Right lobe of liver (tissue), 4 donors: ENCODE measurements at regions not wholly inside any gene's neighbourhood (a gene's known extent, or its start where the extent isn't known, plus 50 kb on each side); places are given as distances from the start of the nearest gene placed in this dataset.
"Not testable (repeated sequence)": the region's sequence is repeated elsewhere in the genome, so short reads cannot be mapped to it uniquely, and the experiment has no call there.

Experiments used
- POLR2A ChIP-seq: fragments of 450-650 bp; IDR thresholded peaks from one replicate; pipeline ENCODE4 v1.6.1; 2017; ENCODE audit warnings: antibody characterized with exemption, mild to moderate bottlenecking
- TF ChIP-seq, protein P1 (sequence below), 4 donors: fragments of 200-600 bp in 3 of 4; fragments of 450-650 bp in 1 of 4; IDR thresholded peaks; one replicate each; pipeline versions ENCODE4 v1.5.1 to v1.8.0; 2016 to 2022; ENCODE audit warnings: antibody characterized with exemption in 4 of 4, mild to moderate bottlenecking in 2 of 4
- donor health status: DM: no; HTN: no; CAD: no.
- donor health status: DM: no; HTN: no; CAD: no.
- donor health status: DM: no; HTN: yes; CAD: no.

DNA sequence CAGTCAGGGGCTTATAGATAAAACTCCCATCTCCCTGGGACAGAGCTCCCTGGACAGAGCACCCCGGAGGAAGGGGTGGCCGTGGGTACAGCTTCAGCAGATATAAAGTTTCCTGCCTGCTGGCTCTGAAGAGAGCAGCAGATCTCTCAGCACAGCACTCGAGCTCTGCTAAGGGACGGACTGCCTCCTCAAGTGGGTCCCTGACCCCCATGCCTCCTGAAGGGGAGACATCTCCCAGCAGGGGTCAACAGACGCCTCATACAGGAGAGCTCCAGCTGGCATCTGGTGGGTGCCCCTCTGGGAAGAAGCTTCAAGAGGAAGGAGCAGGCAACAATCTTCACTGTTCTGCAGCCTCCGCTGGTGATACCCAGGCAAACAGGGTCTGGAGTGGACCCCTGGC lies 142.1 kb downstream of the OXSM start:
- not testable (repeated sequence) for TF ChIP-seq POLR2A
- TF ChIP-seq, protein P1, sequence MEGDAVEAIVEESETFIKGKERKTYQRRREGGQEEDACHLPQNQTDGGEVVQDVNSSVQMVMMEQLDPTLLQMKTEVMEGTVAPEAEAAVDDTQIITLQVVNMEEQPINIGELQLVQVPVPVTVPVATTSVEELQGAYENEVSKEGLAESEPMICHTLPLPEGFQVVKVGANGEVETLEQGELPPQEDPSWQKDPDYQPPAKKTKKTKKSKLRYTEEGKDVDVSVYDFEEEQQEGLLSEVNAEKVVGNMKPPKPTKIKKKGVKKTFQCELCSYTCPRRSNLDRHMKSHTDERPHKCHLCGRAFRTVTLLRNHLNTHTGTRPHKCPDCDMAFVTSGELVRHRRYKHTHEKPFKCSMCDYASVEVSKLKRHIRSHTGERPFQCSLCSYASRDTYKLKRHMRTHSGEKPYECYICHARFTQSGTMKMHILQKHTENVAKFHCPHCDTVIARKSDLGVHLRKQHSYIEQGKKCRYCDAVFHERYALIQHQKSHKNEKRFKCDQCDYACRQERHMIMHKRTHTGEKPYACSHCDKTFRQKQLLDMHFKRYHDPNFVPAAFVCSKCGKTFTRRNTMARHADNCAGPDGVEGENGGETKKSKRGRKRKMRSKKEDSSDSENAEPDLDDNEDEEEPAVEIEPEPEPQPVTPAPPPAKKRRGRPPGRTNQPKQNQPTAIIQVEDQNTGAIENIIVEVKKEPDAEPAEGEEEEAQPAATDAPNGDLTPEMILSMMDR (IDR thresholded peaks at IDR 0.05), result not testable (repeated sequence)
